HG03039 (cell line): ENCODE measurements at regions not wholly inside any gene's neighbourhood (a gene's known extent, or its start where the extent isn't known, plus 50 kb on each side); places are given as distances from the start of the nearest gene placed in this dataset.
"Not testable (repeated sequence)": the region's sequence is repeated elsewhere in the genome, so short reads cannot be mapped to it uniquely, and the experiment has no call there.

Source experiments
- ATAC-seq: cut with Tn5 transposase; IDR thresholded peaks from one replicate; pipeline ENCODE4 v1.9.1; 2021; ENCODE audit warnings: mild to moderate bottlenecking, moderate library complexity; ENCODE audit not compliant: unreplicated experiment

- ATAC-seq = no peak
These were observed 102.0 kb downstream of the HNMT start for GRCh38 chr2:138066139-138066806.

DNA sequence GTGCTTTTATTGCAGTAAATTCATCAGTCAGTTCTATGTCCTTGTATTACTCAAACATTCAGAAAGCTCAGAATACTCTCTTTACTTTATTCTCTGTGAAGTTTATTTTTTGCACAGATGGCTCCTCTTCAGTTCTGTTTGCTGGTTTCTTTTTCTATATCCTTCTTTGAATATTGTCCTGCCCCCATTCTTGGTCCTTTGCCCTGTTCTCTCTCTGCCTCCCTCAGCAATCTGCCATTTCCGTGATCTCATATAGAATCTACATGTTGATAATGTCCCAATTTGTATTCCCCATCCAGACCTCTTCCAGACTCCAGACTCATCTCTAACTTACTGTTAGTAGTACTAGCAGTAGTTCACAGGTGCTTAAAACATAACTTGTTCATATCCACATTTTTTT lies 102.6 kb downstream of the HNMT start:
- no peak for ATAC-seq

DNA sequence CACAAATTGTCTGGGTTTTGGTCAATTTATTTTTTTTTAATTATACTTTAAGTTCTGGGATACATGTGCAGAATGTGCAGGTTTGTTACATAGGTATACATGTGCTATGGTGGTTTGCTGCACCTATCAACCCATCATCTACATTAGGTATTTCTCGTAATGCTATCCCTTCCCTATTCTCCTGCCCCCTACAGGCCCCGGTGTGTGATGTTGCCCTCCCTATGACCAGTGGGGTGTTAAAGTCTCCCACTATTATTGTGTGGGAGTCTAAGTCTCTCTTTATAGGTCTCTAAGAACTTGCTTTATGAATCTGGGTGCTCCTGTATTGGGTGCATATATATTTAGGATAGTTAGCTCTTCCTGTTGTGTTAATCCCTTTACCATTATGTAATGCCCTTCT lies 104.4 kb downstream of the HNMT start:
- ATAC-seq = not testable (repeated sequence)

DNA sequence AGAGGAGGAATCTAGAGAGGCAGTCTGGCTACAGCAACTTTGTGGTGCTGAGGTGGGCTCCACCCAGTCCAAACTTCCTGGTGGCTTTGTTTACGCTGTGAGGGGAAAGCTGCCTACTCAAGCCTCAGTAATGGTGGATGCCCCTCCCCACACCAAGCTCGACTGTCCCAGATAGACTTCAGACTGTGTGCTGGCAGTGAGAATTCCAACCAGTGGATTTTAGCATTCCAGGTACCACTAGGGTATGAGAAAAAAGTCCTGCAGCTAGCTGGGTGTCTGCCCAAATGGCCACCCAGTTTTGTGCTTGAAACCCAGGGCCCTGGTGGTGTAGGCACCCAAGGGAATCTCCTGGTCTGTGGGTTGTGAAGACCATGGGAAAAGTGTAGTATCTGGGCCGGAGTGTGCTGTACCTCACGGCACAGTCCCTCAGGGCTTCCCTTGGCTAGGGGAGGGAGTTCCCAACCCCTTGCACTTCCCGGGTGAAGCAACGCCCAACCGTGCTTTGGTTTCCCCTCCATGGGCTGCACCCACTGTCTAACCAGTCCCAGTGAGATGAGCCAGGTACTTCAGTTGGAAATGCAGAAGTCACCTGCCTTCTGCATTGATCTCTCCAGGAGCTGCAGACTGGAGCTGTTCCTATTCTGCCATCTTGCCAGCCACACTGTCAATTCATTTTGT lies 106.9 kb downstream of the HNMT start:
- ATAC-seq = not testable (repeated sequence)

DNA sequence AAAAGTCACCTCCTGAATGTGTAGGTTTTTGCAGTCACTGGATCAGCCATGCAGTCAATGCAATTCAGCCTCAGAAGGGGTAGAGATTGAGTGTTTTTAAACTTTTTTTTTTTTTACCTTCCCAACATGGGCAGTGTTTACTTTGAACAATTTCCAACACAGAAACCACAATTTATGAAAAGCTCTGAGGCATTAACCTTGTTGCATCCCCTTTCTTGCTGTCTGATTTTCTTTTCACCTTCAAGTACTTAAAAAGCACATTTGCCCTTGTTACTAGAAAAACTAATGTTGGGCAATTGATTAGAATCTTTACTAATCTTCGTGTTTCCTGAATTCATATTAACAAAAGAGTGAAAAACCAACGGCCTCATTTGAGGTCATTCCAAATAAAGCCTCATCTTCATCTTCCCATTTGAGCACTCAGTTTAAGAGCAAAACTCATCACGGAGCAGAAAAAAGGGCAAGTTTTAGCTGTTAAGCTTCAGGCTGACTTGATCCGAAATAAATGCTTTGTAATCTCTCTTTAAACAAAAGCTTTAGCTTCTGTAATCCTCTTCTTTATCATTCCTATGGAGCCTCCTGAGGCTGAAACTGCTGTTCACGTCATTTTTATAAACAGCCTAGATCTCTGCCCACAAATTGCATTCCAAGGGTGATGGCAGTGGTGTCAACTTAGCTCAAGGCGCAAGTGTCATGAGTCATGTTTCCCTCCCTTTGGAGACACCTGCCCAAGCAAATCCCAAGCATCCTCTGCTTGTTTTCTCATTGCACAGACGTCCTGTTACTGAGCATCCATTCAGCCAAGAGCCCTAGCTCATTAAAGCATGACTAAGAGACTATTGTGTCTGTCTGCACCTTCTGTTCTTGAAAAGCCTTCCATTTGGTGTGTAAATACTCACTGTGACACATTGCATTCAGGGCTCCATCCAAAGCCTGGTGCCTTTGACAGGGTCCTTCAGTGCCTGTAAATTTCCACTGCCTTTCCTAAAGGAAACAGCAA lies 107.7 kb downstream of the HNMT start:
- ATAC-seq = no peak

DNA sequence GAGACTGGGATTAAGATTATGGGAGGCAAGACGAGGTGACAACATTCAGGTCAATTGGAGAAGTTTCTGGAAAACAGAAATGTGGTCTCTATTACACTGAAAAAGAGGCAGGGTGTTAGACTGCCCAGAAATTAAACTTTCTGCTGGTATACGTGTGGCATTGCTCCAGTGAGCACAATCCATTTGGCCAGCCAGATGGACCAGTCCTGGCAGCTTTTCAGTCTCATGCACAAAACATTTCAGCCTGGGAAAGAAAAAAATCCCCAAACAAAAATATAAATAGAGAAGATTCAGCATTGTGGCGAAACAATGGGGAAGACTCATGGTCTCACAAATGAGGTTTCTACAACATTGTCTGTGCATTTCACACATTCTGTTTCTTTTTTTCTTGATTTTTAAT lies 113.9 kb downstream of the HNMT start:
- ATAC-seq = no peak

DNA sequence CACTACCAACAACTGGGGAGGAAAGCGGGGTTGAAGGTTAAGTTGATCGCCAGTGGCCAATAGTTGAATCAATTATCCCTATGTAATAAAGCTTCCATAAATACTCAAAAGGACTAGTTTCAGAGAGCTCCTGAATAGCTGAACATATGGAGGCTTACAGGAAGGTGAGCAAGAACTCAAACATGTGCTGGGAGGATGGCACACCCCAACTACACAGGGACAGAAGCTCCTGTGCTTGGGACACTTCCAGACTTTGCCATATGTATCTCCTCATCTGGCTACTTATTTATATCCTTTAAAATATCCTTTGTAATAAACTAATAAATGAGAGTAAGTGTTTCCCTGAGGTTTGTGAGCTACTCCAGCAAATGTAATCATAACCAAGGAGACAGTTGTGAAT lies 115.7 kb downstream of the HNMT start:
- ATAC-seq = no peak

DNA sequence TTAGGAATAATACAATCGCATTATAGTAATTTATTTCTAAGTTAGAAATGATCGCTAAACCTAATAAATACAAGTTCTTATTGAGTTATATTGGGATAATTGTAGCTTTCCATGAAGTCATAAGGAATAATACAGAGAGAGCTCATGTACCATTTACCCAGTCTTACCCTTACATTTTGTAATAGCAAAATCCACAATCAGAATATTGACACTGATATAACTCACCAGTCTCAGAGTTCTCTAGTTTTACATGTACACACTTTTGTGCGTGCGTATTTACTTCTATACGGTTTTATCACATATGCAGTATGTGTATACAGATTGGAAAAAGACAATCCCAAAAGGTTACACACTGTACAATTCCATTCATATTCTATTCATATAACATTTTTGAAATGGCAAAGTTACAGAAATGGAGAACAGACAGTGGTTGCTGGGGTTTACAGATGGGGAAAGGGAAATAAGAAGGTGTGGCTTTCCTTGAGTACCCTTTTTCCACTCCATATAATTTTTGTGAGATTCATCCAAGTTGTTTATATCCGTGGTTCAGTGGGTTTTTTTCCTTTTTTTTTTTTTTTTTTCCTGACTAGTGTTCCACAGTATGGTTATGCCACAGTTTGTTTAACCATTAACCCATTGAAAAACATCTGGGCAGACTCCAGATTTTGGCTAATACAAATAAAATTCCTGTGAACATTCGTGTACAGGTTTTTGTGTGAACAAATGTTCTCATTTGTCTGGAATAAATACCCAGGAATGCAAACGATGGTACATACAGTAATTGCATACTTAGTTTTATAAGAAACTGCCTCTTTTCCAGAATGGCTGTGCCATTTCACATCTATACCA lies 117.2 kb downstream of the HNMT start:
- ATAC-seq = no peak

DNA sequence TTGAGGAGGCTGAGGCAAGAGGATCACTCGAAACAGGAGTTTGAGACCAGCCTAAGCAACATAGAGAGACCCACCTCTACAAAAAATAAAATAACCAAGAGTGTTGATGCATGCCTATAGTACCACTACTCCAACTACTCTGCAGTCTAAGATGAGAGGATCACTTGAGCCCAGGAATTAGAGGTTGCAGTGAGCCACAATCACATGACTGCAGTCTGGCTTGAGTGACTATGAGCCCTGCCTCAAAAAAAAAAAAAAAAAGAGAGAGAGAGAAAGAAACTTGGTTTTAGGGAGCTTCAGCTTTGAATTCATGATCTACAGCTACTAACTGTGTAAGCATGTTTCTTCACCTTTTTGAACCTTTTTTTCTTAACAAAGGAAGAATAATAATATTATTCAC lies 119.9 kb downstream of the HNMT start:
- no peak for ATAC-seq

DNA sequence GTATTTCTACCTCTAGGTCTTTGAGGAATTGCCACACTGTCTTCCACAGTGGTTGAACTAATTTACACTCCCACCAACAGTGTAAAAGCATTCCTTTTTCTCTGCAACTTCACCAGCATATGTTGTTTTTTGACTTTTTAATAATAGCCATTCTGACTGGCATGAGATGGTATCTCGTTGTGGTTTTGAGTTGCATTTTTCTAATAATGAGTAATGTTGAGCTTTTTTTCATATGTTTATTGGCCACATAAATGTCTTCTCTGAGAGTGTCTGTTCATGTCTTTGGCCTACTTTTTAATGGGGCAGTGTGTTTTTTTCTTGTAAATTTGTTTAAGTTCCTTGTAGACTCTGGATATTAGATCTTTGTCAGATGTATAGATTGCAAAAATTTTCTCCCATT lies 121.2 kb downstream of the HNMT start:
- ATAC-seq = not testable (repeated sequence)

GRCh38 chr2:138086576-138086975 lies 122.3 kb downstream of the HNMT start:
- no peak for ATAC-seq

DNA sequence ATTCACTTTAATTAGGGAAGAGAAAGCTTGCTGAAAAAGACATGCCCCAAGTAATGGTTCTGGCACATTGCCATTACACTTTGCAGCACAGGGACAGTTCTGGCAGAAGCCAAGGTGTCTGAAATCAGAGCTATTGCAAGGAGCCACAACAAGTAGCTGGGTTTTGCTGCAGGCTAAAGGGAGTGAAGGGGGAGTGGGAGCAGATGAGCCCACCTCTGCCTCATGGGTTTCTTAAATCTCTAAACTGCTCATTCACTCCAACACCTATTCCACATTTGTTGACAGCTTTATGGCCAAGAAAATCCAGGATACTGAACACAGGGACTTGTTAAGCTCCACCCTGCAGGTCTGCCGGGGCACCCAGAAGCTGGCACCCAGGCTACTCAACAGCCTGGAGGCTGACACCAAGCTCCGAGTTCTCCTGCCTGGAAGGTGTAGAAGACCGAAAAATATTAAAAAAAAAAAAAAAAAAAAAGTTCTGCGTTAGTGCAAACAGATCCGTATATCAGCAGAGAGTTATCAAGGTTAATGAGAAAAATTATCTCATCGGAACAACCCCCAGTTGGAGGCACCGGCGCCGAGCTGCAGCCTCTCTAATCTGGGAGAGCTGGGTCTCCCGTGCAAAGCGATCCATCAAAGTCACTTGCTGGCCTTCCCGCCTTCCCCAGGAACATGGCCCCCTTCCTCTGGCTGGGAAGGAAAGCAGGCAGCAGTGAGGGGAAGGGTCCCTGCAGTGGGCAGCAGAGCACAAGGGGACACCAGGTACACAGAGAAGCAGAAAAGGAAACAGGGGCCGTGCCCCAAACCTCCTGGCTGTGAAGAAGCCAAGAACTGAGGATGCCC lies 123.7 kb downstream of the HNMT start:
- ATAC-seq = no peak

DNA sequence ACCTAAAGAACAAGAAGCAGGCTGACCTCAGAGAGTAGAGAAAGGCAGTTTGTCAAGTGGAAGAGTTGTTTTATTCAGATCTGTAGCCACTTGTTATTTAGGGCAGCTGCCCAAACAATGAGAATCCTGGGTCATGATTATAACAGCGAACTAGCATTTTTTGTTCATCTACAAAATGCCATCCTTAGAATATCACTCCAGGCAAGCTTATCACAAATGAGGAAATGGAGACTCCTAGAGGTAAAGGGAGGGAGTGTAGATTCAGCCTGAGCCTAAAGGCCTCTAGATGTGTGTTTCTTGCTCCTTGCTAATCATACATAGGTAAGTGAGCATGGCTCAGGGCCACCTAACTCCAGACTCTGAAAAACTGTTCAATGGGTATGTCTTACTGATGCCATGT lies 126.1 kb downstream of the HNMT start:
- peak; percentile 82 for ATAC-seq

- no peak for ATAC-seq
These were observed 129.2 kb downstream of the HNMT start for GRCh38 chr2:138093455-138093854.

- no peak for ATAC-seq
These were observed 129.8 kb downstream of the HNMT start for GRCh38 chr2:138094031-138094430.

- ATAC-seq = no peak
These were observed 131.1 kb downstream of the HNMT start for GRCh38 chr2:138095336-138095735.

DNA sequence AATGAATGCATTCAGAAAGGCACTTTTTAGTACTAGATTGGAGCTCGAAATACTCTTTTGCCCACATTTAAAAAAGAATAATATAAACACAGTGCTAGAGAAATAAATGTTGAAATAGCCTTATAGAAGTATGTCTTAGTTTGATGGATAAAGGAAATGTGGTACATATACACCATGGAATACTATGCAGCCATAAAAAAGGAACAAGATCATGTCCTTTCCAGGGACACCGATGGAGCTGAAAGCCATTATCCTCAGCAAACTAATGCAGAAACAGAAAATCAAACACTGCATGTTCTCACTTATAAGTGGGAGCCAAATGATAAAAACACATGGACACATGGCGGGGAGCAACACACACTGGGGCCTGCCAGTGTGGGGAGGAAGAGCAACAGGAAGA lies 135.0 kb downstream of the HNMT start:
- not testable (repeated sequence) for ATAC-seq

- ATAC-seq = no peak
These were observed 137.4 kb downstream of the HNMT start for GRCh38 chr2:138101718-138102117.

DNA sequence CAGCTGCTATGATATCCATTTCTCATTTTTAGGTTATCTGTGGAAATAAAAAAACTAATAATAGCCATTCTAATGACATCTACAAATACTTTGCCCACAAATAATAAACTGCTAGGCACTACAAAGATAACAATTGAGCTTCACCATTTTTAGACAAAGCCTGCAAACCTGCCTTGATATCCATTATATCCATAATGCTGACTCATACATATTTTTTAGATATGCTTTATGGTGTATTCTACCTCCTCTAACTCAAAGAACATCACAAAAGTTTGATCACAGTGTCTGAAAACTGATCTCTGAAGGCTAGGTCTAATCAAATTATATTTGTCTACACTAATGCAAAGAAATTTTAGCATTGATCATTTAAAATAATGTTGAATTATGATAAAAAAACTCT lies 138.4 kb downstream of the HNMT start:
- no peak for ATAC-seq

GRCh38 chr2:138103156-138103555 lies 138.9 kb downstream of the HNMT start:
- no peak for ATAC-seq
